HG03354 (cell line): ENCODE measurements at regions not wholly inside any gene's neighbourhood (a gene's known extent, or its start where the extent isn't known, plus 50 kb on each side); places are given as distances from the start of the nearest gene placed in this dataset.

Experiments used
- ATAC-seq: cut with Tn5 transposase; IDR thresholded peaks from one replicate; pipeline ENCODE4 v1.9.1; 2021; ENCODE audit warnings: mild to moderate bottlenecking; ENCODE audit not compliant: unreplicated experiment, poor library complexity, severe bottlenecking

GRCh38 chr13:26456650-26457049, 100.8 kb upstream of the WASF3 start:
- ATAC-seq, result no peak

GRCh38 chr13:26457212-26457611, 100.3 kb upstream of the WASF3 start:
- ATAC-seq, result no peak

GRCh38 chr13:26458196-26458749, 99.2 kb upstream of the WASF3 start:
- no peak for ATAC-seq

GRCh38 chr13:26459276-26460131, 98.0 kb upstream of the WASF3 start:
- ATAC-seq, result no peak

DNA sequence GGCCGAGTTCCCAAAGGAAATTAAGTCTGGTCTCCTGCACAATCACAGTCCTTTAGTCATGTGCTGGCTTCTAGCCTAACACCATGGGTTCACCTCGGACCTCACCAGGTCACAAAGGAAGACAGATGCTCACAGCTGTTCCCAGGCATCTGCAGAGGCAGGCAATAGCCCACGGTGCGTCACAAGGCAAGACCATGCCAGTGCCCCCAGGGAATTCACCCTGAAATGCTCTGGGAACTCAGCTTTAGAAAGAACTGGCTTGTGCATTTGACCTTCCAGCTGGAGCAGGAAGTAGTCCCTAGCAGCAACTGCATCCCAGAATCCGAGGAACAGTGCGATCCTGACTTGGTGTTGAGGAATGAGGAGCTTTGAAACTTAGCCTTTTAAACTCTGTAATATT, 96.8 kb upstream of the WASF3 start:
- ATAC-seq, result no peak

DNA sequence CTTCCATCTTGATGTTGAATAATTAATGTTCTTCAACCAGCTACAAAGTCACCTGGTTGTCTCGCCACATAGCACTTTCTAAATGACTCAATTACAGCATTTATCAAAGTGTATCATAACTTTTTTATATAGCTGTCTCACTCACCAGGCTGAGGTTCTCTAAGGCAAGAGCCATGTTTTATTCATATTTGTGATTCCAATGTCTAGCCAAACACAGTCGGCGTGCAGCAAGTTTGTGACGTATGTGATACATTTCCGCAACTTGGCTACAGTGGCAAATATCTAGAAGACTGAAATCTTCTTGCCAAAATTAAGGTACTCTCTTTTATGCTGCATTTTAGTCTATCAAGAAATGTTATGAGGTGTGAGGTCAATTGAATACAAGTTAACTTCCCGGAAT, 94.2 kb upstream of the WASF3 start:
- ATAC-seq, result no peak

- ATAC-seq, result no peak
Measured at GRCh38 chr13:26463848-26464247, 93.6 kb upstream of the WASF3 start.

- ATAC-seq, result no peak
Measured at GRCh38 chr13:26465514-26465913, 92.0 kb upstream of the WASF3 start.

DNA sequence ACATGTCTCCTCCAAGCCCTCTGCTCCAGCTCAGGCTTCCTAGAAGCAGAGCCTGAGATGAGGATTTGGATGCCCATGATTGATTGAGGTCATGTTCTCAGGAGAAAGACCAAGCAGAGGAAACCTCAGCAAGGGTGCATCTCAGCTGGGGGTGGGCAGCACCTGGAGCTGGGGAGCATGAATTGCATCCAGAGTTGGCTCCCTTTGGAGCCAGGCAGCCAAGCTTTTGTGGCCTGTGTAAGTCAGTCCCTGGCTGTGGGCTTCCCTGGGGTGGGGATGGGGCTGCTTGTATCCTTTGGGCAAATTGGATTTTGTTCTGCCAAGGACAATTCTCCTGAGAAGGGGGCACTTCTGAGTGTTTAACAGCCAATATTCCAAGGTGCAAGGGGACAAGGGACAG, 91.5 kb upstream of the WASF3 start:
- ATAC-seq, result no peak

- no peak for ATAC-seq
Measured at GRCh38 chr13:26468265-26468801, 89.2 kb upstream of the WASF3 start.

- no peak for ATAC-seq
Measured at GRCh38 chr13:26469602-26470001, 87.9 kb upstream of the WASF3 start.

- no peak for ATAC-seq
Measured at GRCh38 chr13:26471807-26472206, 85.7 kb upstream of the WASF3 start.

DNA sequence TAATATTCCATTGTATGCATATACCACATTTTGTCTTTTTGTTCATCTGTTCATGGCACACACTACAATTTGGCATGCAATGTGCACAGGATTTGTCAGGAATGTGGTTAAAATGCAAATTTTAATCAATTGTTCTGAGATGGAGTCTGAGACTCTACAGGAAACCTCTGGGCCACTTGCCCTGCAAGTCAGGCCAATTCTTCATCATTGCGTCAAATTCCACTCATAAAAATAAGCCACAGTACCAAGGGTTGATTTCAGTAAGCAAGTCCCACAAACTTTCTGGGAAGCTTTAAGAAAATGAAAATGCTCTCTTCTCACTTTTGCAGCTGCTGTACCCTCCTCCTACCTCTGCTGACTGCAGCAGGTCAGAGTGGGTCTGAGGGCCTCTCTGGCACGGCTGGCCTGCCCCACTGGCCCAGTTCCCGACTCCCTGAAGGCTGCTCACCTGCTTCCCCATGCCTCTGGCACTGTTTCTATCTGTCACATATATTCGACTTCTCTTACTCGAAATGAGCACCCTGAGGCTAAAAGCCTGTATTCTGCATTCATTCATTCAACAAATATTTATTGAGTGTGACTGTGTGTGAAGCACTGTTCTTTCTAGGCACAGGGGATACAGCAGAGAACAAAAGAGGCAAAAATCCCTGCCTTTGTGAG, 83.8 kb upstream of the WASF3 start:
- no peak for ATAC-seq

- ATAC-seq, result no peak
Measured at GRCh38 chr13:26474286-26474685, 83.2 kb upstream of the WASF3 start.

DNA sequence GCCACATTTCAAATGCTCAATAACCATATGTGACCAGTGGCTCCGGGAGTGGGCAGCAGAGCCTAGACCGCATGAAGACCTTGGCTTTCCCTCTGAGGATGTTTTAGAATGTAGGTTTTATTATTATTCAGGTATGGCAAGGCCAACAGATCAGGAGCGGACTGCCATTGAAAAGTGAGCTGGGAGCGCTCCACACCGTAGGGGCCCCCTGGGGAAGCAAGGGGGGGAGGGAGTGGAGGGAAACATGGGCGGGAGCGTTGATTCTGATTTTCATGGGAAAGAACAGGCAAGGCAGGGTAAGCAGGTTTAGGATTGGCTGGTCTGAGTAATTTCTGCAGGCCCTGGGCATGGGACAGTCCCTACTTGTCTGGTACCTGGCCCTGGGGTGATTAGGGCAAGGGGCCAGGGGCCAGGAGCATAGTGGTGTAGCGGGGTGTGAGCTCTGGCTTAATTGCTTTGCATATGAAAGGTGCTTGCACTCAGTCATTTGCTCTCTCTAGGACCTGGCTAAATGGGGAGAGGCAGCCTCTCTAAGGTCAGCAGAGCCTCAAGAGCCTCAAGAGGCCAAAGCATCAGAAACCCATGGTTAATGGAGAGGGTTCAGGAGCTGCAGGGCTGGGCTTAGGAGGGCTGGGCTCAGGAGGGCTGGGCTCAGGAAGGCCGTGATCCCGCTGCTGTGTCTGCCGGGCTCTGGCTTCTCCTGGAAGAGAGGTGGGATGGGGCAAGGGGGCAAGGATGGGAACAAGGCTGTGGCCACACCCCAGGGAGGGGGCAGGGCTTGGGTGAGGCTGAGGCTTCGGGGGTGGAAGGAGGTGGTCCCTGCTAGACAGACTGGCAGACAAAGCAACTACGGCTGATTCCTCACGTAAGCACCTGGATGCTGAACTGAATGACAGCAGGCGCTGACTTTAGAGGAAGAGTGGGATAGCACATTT, 82.0 kb upstream of the WASF3 start:
- no peak for ATAC-seq

DNA sequence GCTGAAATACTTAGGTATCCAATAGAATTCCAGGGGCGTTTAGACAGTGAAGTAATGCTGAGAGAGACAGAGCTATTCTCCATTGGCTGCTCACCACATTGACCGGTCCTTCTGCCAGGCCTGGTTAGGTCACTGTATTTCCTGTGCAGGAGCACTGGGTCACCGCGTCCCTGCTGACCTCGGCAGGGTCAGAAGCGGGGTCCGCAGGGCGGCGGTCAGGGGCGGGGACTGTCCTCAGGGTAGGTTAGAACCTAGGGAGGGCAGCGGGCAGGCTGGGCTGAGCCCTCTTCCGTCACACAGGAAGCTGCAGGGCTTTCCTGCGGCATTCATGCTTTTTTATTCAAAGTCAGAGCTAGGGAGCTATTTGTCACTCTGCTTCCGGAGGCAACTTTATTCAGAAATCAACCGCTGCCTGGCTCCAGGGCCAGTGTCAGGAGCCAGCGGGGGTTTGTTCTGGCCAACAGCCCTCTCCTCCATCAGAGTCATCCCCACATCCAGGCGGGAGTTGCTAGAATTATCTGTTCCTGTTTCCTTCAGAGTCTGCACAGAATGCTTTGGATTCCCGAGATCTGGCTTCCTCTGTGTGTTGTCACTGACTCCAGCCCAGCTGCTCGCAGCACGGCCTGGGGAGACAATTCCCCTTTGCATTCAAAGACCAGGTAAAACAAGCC, 81.2 kb upstream of the WASF3 start:
- no peak for ATAC-seq

GRCh38 chr13:26476782-26477142, 80.7 kb upstream of the WASF3 start:
- ATAC-seq, result no peak

- ATAC-seq, result no peak
Measured at GRCh38 chr13:26477681-26478080, 79.8 kb upstream of the WASF3 start.

DNA sequence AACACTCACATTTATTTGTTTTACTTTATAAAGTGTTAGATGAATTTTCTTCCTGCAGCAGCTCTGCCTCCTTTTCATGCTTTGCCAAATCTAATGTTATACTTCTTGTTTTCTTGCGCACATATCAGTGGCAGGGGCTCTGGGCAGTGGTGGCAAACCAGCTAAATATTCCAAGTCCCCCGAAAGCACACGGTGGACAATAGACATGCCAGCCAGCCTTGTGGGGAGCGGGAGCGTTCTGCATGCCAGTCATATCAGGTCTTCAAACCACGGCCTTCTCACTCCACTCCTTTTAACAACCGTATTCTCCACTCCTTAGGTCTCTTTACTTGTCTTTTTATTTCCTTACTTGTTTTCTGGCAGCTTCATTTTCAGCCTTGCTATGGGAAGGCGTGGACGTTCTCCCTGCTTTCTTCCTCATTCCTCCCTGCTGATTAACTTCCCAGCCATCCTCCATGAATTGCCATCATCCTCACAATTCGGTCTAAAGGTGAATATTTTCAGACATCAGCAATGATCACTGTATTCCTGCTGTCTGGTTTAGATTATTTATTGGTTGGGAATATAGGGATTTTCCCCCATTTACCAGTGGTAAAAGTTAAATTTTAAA, 77.1 kb upstream of the WASF3 start:
- no peak for ATAC-seq
